Peyer's patch (tissue), 4 donors: ENCODE measurements at regions not wholly inside any gene's neighbourhood (a gene's known extent, or its start where the extent isn't known, plus 50 kb on each side); places are given as distances from the start of the nearest gene placed in this dataset.

Source experiments
- DNase-seq, 3 donors: peaks; one replicate each; pipeline ENCODE4 v3.0.0-alpha.2; 2017 to 2019
- H3K27ac ChIP-seq, 4 donors: fragments of 200-600 bp; sonication (generic); one replicate each; pipeline ENCODE4 v1.5.1; 2016 to 2019
- H3K27me3 ChIP-seq, 2 donors: fragments of 200-600 bp; sonication (generic); one replicate each; pipeline ENCODE4 v1.5.1; 2019
- H3K36me3 ChIP-seq, 3 donors: fragments of 200-600 bp; sonication (generic); one replicate each; pipeline ENCODE4 v1.5.1; 2016 to 2019
- H3K4me1 ChIP-seq, 4 donors: fragments of 200-600 bp; sonication (generic); one replicate each; pipeline ENCODE4 v1.5.1; 2016 to 2019
- H3K4me3 ChIP-seq, 4 donors: fragments of 200-600 bp; sonication (generic); 1 replicate in 3 of 4; 2 replicates in 1 of 4; pipeline ENCODE4 v1.5.1; 2016 to 2019; ENCODE audit warnings: mild to moderate bottlenecking in 1 of 4
- H3K9me3 ChIP-seq, 4 donors: fragments of 200-600 bp; sonication (generic); one replicate each; pipeline ENCODE4 v1.5.1; 2016 to 2019; ENCODE audit warnings: mild to moderate bottlenecking in 1 of 4
- CTCF ChIP-seq, 6 experiments: fragments of 450-650 bp in 4 of 6; fragments of 200-600 bp in 2 of 6; sonication (generic) in 1 of 6; IDR thresholded peaks; one replicate each; pipeline ENCODE4 v1.5.1; 2017 to 2019; ENCODE audit warnings: antibody characterized with exemption in 6 of 6, mild to moderate bottlenecking in 3 of 6, moderate library complexity in 1 of 6
- POLR2A ChIP-seq, 2 donors: fragments of 450-650 bp; IDR thresholded peaks; one replicate each; pipeline ENCODE4 v1.5.1; 2017; ENCODE audit warnings: antibody characterized with exemption in 2 of 2, mild to moderate bottlenecking in 2 of 2, moderate library complexity in 2 of 2

GRCh38 chr22:47694536-47695130, 932.2 kb downstream of the TBC1D22A start:
- Histone ChIP-seq H3K36me3 (no peaks in the 10 kb centered on the region), H3K27ac (no peak overlapping the region), H3K27me3 (no peaks in the 10 kb centered on the region), H3K9me3 (no peaks in the 10 kb centered on the region), H3K4me1 (no peaks in the 10 kb centered on the region), H3K4me3 (no peak overlapping the region)
- TF ChIP-seq CTCF (IDR thresholded peaks at IDR 0.05) (no peak), POLR2A (IDR thresholded peaks at IDR 0.05) (no peak)
- no peak for DNase-seq

GRCh38 chr22:47693606-47694005, 931.2 kb downstream of the TBC1D22A start:
- Histone ChIP-seq H3K36me3 (no peaks in the 10 kb centered on the region), H3K4me3 (no peak overlapping the region), H3K4me1 (no peaks in the 10 kb centered on the region), H3K27ac (no peak overlapping the region), H3K9me3 (no peaks in the 10 kb centered on the region), H3K27me3 (no peaks in the 10 kb centered on the region)
- TF ChIP-seq CTCF (IDR thresholded peaks at IDR 0.05) (no peak), POLR2A (IDR thresholded peaks at IDR 0.05) (no peak)
- DNase-seq, result no peak

DNA sequence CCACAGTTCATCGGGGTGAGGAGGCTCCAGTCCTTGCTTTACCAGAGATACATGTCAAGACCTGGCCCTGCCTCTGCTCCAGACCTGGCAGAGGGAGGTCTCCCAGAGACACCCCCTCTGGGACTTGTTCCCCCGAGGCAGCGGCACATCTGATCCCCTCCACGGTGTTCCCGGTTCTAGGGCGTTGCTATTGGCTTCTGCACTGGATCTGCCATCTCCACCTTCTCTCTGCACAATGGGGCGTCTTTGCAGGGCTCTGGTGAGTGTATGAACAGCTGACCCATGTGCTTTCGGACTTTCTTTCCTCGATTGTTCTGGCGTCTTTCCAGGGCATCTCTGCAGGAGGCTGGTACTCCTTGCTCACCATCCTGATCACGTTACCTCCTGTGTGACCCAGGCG, 930.4 kb downstream of the TBC1D22A start:
- no peak for DNase-seq
- H3K27ac ChIP-seq, result no peak overlapping the region
- TF ChIP-seq POLR2A (IDR thresholded peaks at IDR 0.05) (no peak), CTCF (IDR thresholded peaks at IDR 0.05) (no peak)

DNA sequence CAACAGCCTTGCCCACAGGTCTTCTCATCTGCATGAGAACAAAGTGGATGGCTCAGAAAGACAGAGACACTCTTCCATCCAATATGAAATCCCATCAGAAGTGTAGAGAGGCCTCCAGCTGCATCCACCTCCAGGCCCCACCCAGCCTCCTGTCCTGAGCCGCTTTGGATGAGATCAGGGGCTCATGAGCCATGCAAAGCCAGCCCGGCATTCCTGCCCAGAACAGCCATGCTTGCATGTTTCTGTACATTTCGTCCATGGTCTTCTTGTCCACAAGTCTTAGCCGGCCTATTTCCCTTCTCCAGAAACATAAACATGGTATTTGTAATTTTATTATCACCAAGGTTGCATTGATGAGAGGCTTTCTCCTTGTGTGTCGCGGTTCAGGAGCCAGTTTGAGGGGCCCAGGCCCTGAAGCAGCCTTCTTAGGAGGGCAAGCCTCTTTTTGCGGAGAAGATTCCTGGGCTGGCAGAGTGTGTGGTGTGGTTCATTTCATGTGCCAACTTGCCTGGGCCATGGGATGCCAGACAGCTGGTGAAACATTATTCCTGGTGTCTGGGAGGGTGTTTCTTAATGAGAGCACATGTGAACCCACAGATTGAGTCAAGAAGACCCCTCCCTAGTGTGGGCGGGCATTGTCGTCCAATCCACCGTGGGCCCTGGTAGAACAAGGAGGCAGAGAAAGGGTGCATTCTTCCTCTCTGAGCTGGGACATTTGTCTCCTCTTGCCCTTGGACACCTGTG, 928.9 kb downstream of the TBC1D22A start:
- no peak overlapping the region for H3K27ac ChIP-seq
- no peaks in the 10 kb centered on the region for H3K27me3 ChIP-seq
- DNase-seq, result no peak
- H3K4me3 ChIP-seq, result no peak overlapping the region
- H3K9me3 ChIP-seq, result no peaks in the 10 kb centered on the region
- no peaks in the 10 kb centered on the region for H3K36me3 ChIP-seq
- H3K4me1 ChIP-seq, result no peaks in the 10 kb centered on the region
- no peak for TF ChIP-seq POLR2A (IDR thresholded peaks at IDR 0.05)
- no peak for TF ChIP-seq CTCF (IDR thresholded peaks at IDR 0.05)

More for the DNA sequence above, 930.4 kb downstream of the TBC1D22A start:
- Histone ChIP-seq H3K4me3 (no peak overlapping the region), H3K36me3 (no peaks in the 10 kb centered on the region), H3K9me3 (no peaks in the 10 kb centered on the region), H3K4me1 (no peaks in the 10 kb centered on the region), H3K27me3 (no peaks in the 10 kb centered on the region)

DNA sequence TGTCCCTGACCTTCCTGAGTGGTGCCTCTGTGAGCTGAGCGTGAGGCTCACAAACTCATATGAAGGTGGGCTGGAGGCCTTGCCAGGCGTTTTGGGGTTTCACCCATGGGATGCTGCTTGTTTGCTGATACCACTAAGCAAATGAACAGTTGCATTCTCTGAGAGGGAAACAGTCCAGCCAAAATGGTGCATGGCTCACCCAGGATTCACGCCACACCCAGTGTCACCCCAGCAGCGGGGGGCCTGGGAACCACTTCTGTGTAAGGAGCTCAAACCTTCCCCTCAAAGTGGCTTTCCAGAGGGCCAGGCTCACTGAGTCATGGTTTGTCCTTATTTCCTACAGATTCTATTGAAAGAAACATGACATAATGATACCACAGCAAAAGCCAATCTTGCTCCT, 928.1 kb downstream of the TBC1D22A start:
- H3K27ac ChIP-seq, result no peak overlapping the region
- H3K27me3 ChIP-seq, result no peaks in the 10 kb centered on the region
- no peaks in the 10 kb centered on the region for H3K9me3 ChIP-seq
- H3K4me3 ChIP-seq, result no peak overlapping the region
- no peak for DNase-seq
- no peaks in the 10 kb centered on the region for H3K4me1 ChIP-seq
- TF ChIP-seq CTCF (IDR thresholded peaks at IDR 0.05) (no peak), POLR2A (IDR thresholded peaks at IDR 0.05) (no peak)
- H3K36me3 ChIP-seq, result no peaks in the 10 kb centered on the region
